ENCODE measurements at regions not wholly inside any gene's neighbourhood (a gene's known extent, or its start where the extent isn't known, plus 50 kb on each side); places are given as distances from the start of the nearest gene placed in this dataset.

DNA sequence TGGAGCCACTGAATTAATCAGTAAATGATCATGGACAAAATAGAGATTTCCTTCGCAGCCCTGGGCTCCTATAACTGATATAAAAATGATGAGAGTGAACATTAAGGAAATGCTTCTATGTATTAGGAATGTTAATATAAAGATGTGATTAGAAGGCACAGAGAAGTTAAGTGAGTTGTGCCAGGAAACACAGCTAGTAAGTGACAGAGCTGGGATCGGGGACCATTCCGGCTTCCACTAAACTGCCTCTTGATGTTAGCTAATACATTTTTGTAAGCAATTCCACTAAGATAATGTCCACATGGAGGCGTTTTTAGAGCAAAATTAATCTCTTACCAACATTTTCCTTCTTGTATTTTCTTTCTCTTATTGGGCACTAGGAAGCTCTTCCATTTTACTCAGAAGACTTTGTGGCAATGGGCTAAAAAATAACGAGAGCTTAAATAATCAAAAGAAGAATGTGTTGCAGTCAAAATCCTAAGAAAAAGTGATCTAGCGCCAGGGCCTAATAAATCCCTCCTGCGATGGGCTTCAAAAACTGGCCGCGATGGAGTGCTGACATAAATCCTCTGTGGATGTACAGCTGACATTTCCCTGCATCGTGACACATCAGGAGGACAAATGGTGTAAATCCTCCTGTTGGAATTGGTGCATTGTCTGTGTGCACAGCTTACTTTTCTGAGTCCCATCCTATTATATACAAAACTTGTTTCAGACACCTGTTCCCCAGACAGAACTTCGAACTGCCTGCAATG is 326.1 kb upstream of the MAF start:
- WGBS (ENCODE audit: insufficient coverage, low coverage, low lambda C conversion rate, missing lambda C conversion rate): 81% methylated on average over 10 of the region's 11 CpGs
- Histone ChIP-seq H3K27ac (no peak overlapping the region), H3K27me3 (no peaks in the 10 kb centered on the region), H3K4me1 (no peaks in the 10 kb centered on the region), H3K36me3 (no peaks in the 10 kb centered on the region), H3K9me3 (no peaks in the 10 kb centered on the region), H3K4me3 (no peak overlapping the region)
- TF ChIP-seq POLR2A (IDR thresholded peaks at IDR 0.05): no peak
- TF ChIP-seq, protein P1, sequence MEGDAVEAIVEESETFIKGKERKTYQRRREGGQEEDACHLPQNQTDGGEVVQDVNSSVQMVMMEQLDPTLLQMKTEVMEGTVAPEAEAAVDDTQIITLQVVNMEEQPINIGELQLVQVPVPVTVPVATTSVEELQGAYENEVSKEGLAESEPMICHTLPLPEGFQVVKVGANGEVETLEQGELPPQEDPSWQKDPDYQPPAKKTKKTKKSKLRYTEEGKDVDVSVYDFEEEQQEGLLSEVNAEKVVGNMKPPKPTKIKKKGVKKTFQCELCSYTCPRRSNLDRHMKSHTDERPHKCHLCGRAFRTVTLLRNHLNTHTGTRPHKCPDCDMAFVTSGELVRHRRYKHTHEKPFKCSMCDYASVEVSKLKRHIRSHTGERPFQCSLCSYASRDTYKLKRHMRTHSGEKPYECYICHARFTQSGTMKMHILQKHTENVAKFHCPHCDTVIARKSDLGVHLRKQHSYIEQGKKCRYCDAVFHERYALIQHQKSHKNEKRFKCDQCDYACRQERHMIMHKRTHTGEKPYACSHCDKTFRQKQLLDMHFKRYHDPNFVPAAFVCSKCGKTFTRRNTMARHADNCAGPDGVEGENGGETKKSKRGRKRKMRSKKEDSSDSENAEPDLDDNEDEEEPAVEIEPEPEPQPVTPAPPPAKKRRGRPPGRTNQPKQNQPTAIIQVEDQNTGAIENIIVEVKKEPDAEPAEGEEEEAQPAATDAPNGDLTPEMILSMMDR (IDR thresholded peaks at IDR 0.05): no peak
- ATAC-seq (no peak), DNase-seq (no peak)
- intact Hi-C loops (cut with DNase I): no loop called here

DNA sequence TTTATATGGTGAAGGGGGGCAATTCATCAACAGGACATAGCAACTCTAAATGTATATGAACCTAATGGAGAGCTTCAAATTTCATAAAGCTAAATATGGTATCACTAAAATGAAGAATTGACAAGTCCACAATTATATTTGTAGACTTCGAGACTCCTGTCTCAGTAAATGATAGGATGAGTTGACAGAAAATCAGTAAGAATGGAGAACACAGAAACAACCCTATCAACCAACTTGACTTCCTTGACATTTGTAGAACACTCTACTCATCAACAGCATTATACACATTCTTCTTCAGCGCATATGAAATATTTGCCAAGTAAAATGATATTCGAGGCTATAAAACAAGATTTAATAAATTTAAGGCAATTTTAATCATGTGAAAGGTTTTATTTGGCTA is 322.9 kb upstream of the MAF start:
- H3K9me3 ChIP-seq: no peaks in the 10 kb centered on the region
- no peak for DNase-seq
- ATAC-seq: no peak
- no peaks in the 10 kb centered on the region for H3K4me1 ChIP-seq
- no peak overlapping the region for H3K27ac ChIP-seq
- no peak for TF ChIP-seq POLR2A (IDR thresholded peaks at IDR 0.05)
- TF ChIP-seq, protein P1 (IDR thresholded peaks at IDR 0.05): no peak
- intact Hi-C loops (cut with DNase I): no loop called here
- no peak overlapping the region for H3K4me3 ChIP-seq
- WGBS (ENCODE audit: insufficient coverage, low coverage, low lambda C conversion rate, missing lambda C conversion rate): 85% methylated on average over 3 of the region's 3 CpGs
- H3K27me3 ChIP-seq: no peaks in the 10 kb centered on the region
- H3K36me3 ChIP-seq: no peaks in the 10 kb centered on the region

DNA sequence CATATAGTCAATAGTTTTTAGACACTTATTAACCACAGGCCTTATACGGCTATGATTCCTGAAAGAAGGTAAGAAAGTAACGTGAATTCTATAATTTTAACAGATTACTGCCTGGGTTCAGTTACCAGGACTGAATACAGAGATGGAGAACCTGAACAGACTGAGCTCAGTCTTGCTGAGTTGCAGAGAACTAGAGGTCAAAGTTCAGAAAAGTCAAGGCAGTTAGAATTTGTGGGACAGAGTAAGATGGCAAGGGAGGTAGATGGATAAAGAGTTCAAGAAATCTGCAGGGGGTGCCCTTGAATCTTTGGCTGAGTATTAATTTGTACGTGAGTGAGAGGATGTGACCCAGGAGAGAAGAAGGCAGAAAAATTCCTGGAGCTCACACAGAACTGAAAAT is 320.1 kb upstream of the MAF start:
- TF ChIP-seq, protein P1 (IDR thresholded peaks at IDR 0.05): no peak
- no peak for TF ChIP-seq POLR2A (IDR thresholded peaks at IDR 0.05)
- Histone ChIP-seq H3K36me3 (no peaks in the 10 kb centered on the region), H3K4me1 (no peaks in the 10 kb centered on the region), H3K27ac (no peak overlapping the region), H3K4me3 (no peak overlapping the region), H3K27me3 (no peaks in the 10 kb centered on the region), H3K9me3 (no peaks in the 10 kb centered on the region)
- WGBS (ENCODE audit: insufficient coverage, low coverage, low lambda C conversion rate, missing lambda C conversion rate): 89% methylated on average over 3 of the region's 3 CpGs
- ATAC-seq: no peak
- DNase-seq: no peak
- intact Hi-C loops (cut with DNase I): no loop called here

DNA sequence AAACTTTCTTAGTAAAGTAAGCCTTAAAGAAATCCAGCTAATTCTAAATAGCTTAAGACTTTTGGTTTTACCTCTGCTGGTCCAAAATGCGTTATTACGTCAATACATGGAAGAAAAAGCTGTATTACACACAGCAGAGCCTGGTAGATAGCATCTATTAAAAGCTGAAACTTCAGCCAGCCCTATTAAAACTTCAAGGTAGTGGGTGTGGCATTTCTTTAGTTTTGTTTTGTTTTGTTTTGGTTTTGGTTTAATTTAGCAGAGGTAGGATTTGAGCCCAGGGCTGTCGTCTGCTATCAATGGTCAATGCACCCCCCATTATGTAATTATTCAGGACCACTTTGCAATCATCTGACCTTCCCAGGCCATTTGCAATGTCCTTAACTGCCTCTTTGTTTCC is 318.4 kb upstream of the MAF start:
- Histone ChIP-seq H3K4me1 (peaks cover 0 to 5% (median 0%) of the 10 kb centered on the region in 4 donors), H3K4me3 (no peak overlapping the region), H3K27ac (no peak overlapping the region), H3K27me3 (no peaks in the 10 kb centered on the region), H3K36me3 (no peaks in the 10 kb centered on the region), H3K9me3 (no peaks in the 10 kb centered on the region)
- DNase-seq: no peak
- intact Hi-C loops (cut with DNase I): no loop called here
- 95% methylated on average over 3 of the region's 3 CpGs for WGBS (ENCODE audit: insufficient coverage, low coverage, low lambda C conversion rate, missing lambda C conversion rate)
- ATAC-seq: no peak
- no peak for TF ChIP-seq POLR2A (IDR thresholded peaks at IDR 0.05)
- TF ChIP-seq, protein P1 (IDR thresholded peaks at IDR 0.05): no peak

DNA sequence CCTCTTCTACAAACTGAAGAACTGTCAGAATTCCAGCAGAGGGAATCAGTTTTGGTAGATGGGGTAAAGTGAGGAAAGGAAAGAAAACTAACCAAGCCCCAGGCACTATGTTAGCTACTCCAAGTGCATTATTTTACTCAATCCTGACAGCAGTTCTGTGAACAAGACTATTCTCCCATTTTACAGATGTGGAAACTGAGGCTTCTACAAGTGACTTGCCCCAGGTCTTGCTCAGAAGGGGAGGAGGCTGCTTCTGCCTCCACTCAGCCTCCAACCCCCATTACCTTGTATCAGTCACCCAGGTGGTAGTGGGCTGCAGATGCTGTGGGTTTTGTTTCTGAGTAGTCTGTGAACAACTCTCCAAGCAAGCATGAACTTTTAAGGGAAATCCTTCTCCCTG is 315.2 kb upstream of the MAF start:
- Histone ChIP-seq H3K27me3 (no peaks in the 10 kb centered on the region), H3K27ac (no peak overlapping the region), H3K4me3 (no peak overlapping the region), H3K36me3 (no peaks in the 10 kb centered on the region), H3K9me3 (no peaks in the 10 kb centered on the region), H3K4me1 (peaks cover 0 to 5% (median 0%) of the 10 kb centered on the region in 4 donors)
- DNase-seq: no peak
- no peak for ATAC-seq
- TF ChIP-seq, protein P1 (IDR thresholded peaks at IDR 0.05): no peak
- TF ChIP-seq POLR2A (IDR thresholded peaks at IDR 0.05): no peak
- intact Hi-C loops (cut with DNase I): no loop called here

Data from right lobe of liver (tissue), 6 donors.